HG02798 (cell line): ENCODE measurements at regions not wholly inside any gene's neighbourhood (a gene's known extent, or its start where the extent isn't known, plus 50 kb on each side); places are given as distances from the start of the nearest gene placed in this dataset.

Source experiments
- ATAC-seq: cut with Tn5 transposase; IDR thresholded peaks from one replicate; pipeline ENCODE4 v1.9.1; 2021; ENCODE audit warnings: mild to moderate bottlenecking; ENCODE audit not compliant: unreplicated experiment, poor library complexity

GRCh38 chr18:33871363-33872025, 293.5 kb downstream of the ASXL3 start:
- ATAC-seq = no peak

- no peak for ATAC-seq
Observed at GRCh38 chr18:33870059-33870458, 292.0 kb downstream of the ASXL3 start.

- ATAC-seq = no peak
Observed at GRCh38 chr18:33866386-33866785, 288.4 kb downstream of the ASXL3 start.

GRCh38 chr18:33863912-33864311, 285.9 kb downstream of the ASXL3 start:
- ATAC-seq = no peak

- ATAC-seq = no peak
Observed at GRCh38 chr18:33854827-33855139, 276.8 kb downstream of the ASXL3 start.

GRCh38 chr18:33854086-33854826, 276.2 kb downstream of the ASXL3 start:
- no peak for ATAC-seq

GRCh38 chr18:33853187-33853586, 275.2 kb downstream of the ASXL3 start:
- ATAC-seq = no peak

- ATAC-seq = no peak
Observed at GRCh38 chr18:33851546-33852078, 273.6 kb downstream of the ASXL3 start.

- ATAC-seq = no peak
Observed at GRCh38 chr18:33849731-33850130, 271.7 kb downstream of the ASXL3 start.

GRCh38 chr18:33844232-33844631, 266.2 kb downstream of the ASXL3 start:
- no peak for ATAC-seq

- ATAC-seq = no peak
Observed at GRCh38 chr18:33841221-33841967, 263.4 kb downstream of the ASXL3 start.

GRCh38 chr18:33840212-33840593, 262.2 kb downstream of the ASXL3 start:
- ATAC-seq = no peak

- peak; percentile 80 for ATAC-seq
Observed at GRCh38 chr18:33839452-33840211, 261.6 kb downstream of the ASXL3 start.

- ATAC-seq = no peak
Observed at GRCh38 chr18:33838054-33838453, 260.0 kb downstream of the ASXL3 start.

- ATAC-seq = no peak
Observed at GRCh38 chr18:33837191-33837590, 259.2 kb downstream of the ASXL3 start.

- no peak for ATAC-seq
Observed at GRCh38 chr18:33836564-33836963, 258.5 kb downstream of the ASXL3 start.

GRCh38 chr18:33835419-33835818, 257.4 kb downstream of the ASXL3 start:
- ATAC-seq = no peak

- no peak for ATAC-seq
Observed at GRCh38 chr18:33833842-33834241, 255.8 kb downstream of the ASXL3 start.

GRCh38 chr18:33831424-33831823, 253.4 kb downstream of the ASXL3 start:
- ATAC-seq = no peak

GRCh38 chr18:33830213-33830612, 252.2 kb downstream of the ASXL3 start:
- ATAC-seq = no peak
